DOHH2 (cell line): ENCODE measurements at regions not wholly inside any gene's neighbourhood (a gene's known extent, or its start where the extent isn't known, plus 50 kb on each side); places are given as distances from the start of the nearest gene placed in this dataset.
"Not testable (repeated sequence)": the region's sequence is repeated elsewhere in the genome, so short reads cannot be mapped to it uniquely, and the experiment has no call there.

Experiments
- EZH2phosphoT487 ChIP-seq: fragments of 200-600 bp; sonication (generic); IDR thresholded peaks from 2 replicates; pipeline ENCODE4 v1.6.1; 2017; ENCODE audit warnings: borderline replicate concordance, mild to moderate bottlenecking, antibody characterized with exemption, low read length, moderate library complexity, mixed read lengths
- TF ChIP-seq, protein P1 (sequence below): fragments of 200-600 bp; sonication (generic); IDR thresholded peaks from one replicate; pipeline ENCODE4 v1.5.1; 2014; ENCODE audit warnings: antibody characterized with exemption, mild to moderate bottlenecking, low read depth, low read length; ENCODE audit not compliant: poor library complexity, severe bottlenecking

- TF ChIP-seq, protein P1, sequence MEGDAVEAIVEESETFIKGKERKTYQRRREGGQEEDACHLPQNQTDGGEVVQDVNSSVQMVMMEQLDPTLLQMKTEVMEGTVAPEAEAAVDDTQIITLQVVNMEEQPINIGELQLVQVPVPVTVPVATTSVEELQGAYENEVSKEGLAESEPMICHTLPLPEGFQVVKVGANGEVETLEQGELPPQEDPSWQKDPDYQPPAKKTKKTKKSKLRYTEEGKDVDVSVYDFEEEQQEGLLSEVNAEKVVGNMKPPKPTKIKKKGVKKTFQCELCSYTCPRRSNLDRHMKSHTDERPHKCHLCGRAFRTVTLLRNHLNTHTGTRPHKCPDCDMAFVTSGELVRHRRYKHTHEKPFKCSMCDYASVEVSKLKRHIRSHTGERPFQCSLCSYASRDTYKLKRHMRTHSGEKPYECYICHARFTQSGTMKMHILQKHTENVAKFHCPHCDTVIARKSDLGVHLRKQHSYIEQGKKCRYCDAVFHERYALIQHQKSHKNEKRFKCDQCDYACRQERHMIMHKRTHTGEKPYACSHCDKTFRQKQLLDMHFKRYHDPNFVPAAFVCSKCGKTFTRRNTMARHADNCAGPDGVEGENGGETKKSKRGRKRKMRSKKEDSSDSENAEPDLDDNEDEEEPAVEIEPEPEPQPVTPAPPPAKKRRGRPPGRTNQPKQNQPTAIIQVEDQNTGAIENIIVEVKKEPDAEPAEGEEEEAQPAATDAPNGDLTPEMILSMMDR = not testable (repeated sequence)
- TF ChIP-seq EZH2phosphoT487 = not testable (repeated sequence)
Observed at GRCh38 chr10:90011281-90011680, 309.9 kb downstream of the KIF20B start.
